Femur (tissue), 1 donor: ENCODE measurements at regions not wholly inside any gene's neighbourhood (a gene's known extent, or its start where the extent isn't known, plus 50 kb on each side); places are given as distances from the start of the nearest gene placed in this dataset.

Source experiments
- DNase-seq: peaks from one replicate; pipeline ENCODE4 v3.0.0-alpha.2; 2017

- DNase-seq: no peak
Measured at GRCh38 chr4:38606587-38606905, 57.5 kb upstream of the KLF3 start.

GRCh38 chr4:38609614-38610013 lies 54.4 kb upstream of the KLF3 start:
- no peak for DNase-seq

GRCh38 chr4:38610521-38610920 lies 53.5 kb upstream of the KLF3 start:
- no peak for DNase-seq

GRCh38 chr4:38610966-38611431 lies 53.0 kb upstream of the KLF3 start:
- DNase-seq: no peak

GRCh38 chr4:38611676-38612075 lies 52.3 kb upstream of the KLF3 start:
- DNase-seq: no peak

GRCh38 chr4:38612646-38613414 lies 51.2 kb upstream of the KLF3 start:
- DNase-seq: no peak
